ENCODE measurements at regions not wholly inside any gene's neighbourhood (a gene's known extent, or its start where the extent isn't known, plus 50 kb on each side); places are given as distances from the start of the nearest gene placed in this dataset.
"Not testable (repeated sequence)": the region's sequence is repeated elsewhere in the genome, so short reads cannot be mapped to it uniquely, and the experiment has no call there.

GRCh38 chr16:9155871-9156270 lies 64.4 kb downstream of the HAPSTR1 start:
- H3F3A ChIP-seq (ENCODE audit: insufficient read depth): no peaks in the 10 kb centered on the region
- H3K9ac ChIP-seq: no peak overlapping the region
- no peaks in the 10 kb centered on the region for H3K27me3 ChIP-seq (replicated peaks; ENCODE audit: insufficient read depth)
- no peak overlapping the region for H3K4me2 ChIP-seq (ENCODE audit: unreplicated experiment)
- H3K36me3 ChIP-seq (ENCODE audit: low read depth): no peaks in the 10 kb centered on the region
- DNase-seq: no peak
- H3K4me3 ChIP-seq: no peak overlapping the region
- H3K27ac ChIP-seq: no peak overlapping the region
- TF ChIP-seq EZH2phosphoT487 (IDR thresholded peaks at IDR 0.05; ENCODE audit: insufficient read depth, low read depth): no peak
- TF ChIP-seq EZH2 (IDR thresholded peaks at IDR 0.05; ENCODE audit: insufficient read depth, poor library complexity, severe bottlenecking): no peak
- no peaks in the 10 kb centered on the region for H3K79me2 ChIP-seq (ENCODE audit: insufficient read depth)
- no peaks in the 10 kb centered on the region for H3K9me2 ChIP-seq (ENCODE audit: insufficient read depth)
- in situ Hi-C loops (cut with MboI): no loop called here
- no peaks in the 10 kb centered on the region for H3K4me1 ChIP-seq (ENCODE audit: insufficient read depth)
- H2AFZ ChIP-seq: no peak overlapping the region
- no peaks in the 10 kb centered on the region for H4K20me1 ChIP-seq (ENCODE audit: insufficient read depth)
- no peaks in the 10 kb centered on the region for H3K9me3 ChIP-seq (ENCODE audit: low read depth)
- 78 to 80% methylated on average over 4 to 5 of the region's 5 CpGs for WGBS, 2 experiments (ENCODE audit: low coverage in 1 of 2, low lambda C conversion rate in 2 of 2, missing lambda C conversion rate in 2 of 2)

GRCh38 chr16:9159839-9160550 lies 68.6 kb downstream of the HAPSTR1 start:
- no peak overlapping the region for H3K4me3 ChIP-seq
- no peak for TF ChIP-seq EZH2phosphoT487 (IDR thresholded peaks at IDR 0.05; ENCODE audit: insufficient read depth, low read depth)
- H3F3A ChIP-seq (ENCODE audit: insufficient read depth): no peaks in the 10 kb centered on the region
- H3K36me3 ChIP-seq (ENCODE audit: low read depth): no peaks in the 10 kb centered on the region
- in situ Hi-C loops (cut with MboI): no loop called here
- no peaks in the 10 kb centered on the region for H3K9me2 ChIP-seq (ENCODE audit: insufficient read depth)
- H3K4me1 ChIP-seq (ENCODE audit: insufficient read depth): no peaks in the 10 kb centered on the region
- H3K27me3 ChIP-seq (replicated peaks; ENCODE audit: insufficient read depth): no peaks in the 10 kb centered on the region
- WGBS, 2 experiments (ENCODE audit: low coverage in 1 of 2, low lambda C conversion rate in 2 of 2, missing lambda C conversion rate in 2 of 2): 19 to 21% methylated on average over 15 of the region's 15 CpGs
- H3K4me2 ChIP-seq (ENCODE audit: unreplicated experiment): no peak overlapping the region
- H3K79me2 ChIP-seq (ENCODE audit: insufficient read depth): no peaks in the 10 kb centered on the region
- H2AFZ ChIP-seq: no peak overlapping the region
- no peaks in the 10 kb centered on the region for H4K20me1 ChIP-seq (ENCODE audit: insufficient read depth)
- no peak overlapping the region for H3K27ac ChIP-seq
- H3K9me3 ChIP-seq (ENCODE audit: low read depth): no peaks in the 10 kb centered on the region
- DNase-seq: peak; percentile 76
- no peak overlapping the region for H3K9ac ChIP-seq

GRCh38 chr16:9160551-9160911 lies 69.1 kb downstream of the HAPSTR1 start:
- Histone ChIP-seq H3F3A (ENCODE audit: insufficient read depth) (no peaks in the 10 kb centered on the region), H3K27me3 (replicated peaks; ENCODE audit: insufficient read depth) (no peaks in the 10 kb centered on the region), H3K9me2 (ENCODE audit: insufficient read depth) (no peaks in the 10 kb centered on the region), H3K36me3 (ENCODE audit: low read depth) (no peaks in the 10 kb centered on the region), H3K9me3 (ENCODE audit: low read depth) (no peaks in the 10 kb centered on the region), H3K79me2 (ENCODE audit: insufficient read depth) (no peaks in the 10 kb centered on the region), H3K4me3 (no peak overlapping the region), H3K27ac (no peak overlapping the region), H2AFZ (no peak overlapping the region), H3K4me2 (ENCODE audit: unreplicated experiment) (no peak overlapping the region), H3K9ac (no peak overlapping the region), H3K4me1 (ENCODE audit: insufficient read depth) (no peaks in the 10 kb centered on the region), H4K20me1 (ENCODE audit: insufficient read depth) (no peaks in the 10 kb centered on the region)
- in situ Hi-C loops (cut with MboI): no loop called here
- no peak for DNase-seq
- TF ChIP-seq EZH2 (IDR thresholded peaks at IDR 0.05; ENCODE audit: insufficient read depth, poor library complexity, severe bottlenecking): no peak
- TF ChIP-seq EZH2phosphoT487 (IDR thresholded peaks at IDR 0.05; ENCODE audit: insufficient read depth, low read depth): no peak
- WGBS, 2 experiments (ENCODE audit: low coverage in 1 of 2, low lambda C conversion rate in 2 of 2, missing lambda C conversion rate in 2 of 2): 63 to 66% methylated on average over 13 of the region's 13 CpGs

GRCh38 chr16:9165681-9166080 lies 74.2 kb downstream of the HAPSTR1 start:
- H3K9ac ChIP-seq: no peak overlapping the region
- WGBS, 2 experiments (ENCODE audit: low coverage in 1 of 2, low lambda C conversion rate in 2 of 2, missing lambda C conversion rate in 2 of 2): 62 to 64% methylated on average over 10 of the region's 10 CpGs
- TF ChIP-seq EZH2 (IDR thresholded peaks at IDR 0.05; ENCODE audit: insufficient read depth, poor library complexity, severe bottlenecking): no peak

GRCh38 chr16:9166326-9166993 lies 75.0 kb downstream of the HAPSTR1 start:
- 65 to 69% methylated on average over 23 to 24 of the region's 24 CpGs for WGBS, 2 experiments (ENCODE audit: low coverage in 1 of 2, low lambda C conversion rate in 2 of 2, missing lambda C conversion rate in 2 of 2)
- in situ Hi-C loops (cut with MboI); H4K20me1 ChIP-seq (ENCODE audit: insufficient read depth); H3K4me1 ChIP-seq (ENCODE audit: insufficient read depth); H3K27me3 ChIP-seq (replicated peaks; ENCODE audit: insufficient read depth); DNase-seq; H3K36me3 ChIP-seq (ENCODE audit: low read depth); H3K27ac ChIP-seq; H3K9me3 ChIP-seq (ENCODE audit: low read depth); H3K79me2 ChIP-seq (ENCODE audit: insufficient read depth); H3K9me2 ChIP-seq (ENCODE audit: insufficient read depth); H3F3A ChIP-seq (ENCODE audit: insufficient read depth); H2AFZ ChIP-seq; H3K4me2 ChIP-seq (ENCODE audit: unreplicated experiment); H3K4me3 ChIP-seq; H3K9ac ChIP-seq: not testable (repeated sequence)

More at GRCh38 chr16:9165681-9166080, 74.2 kb downstream of the HAPSTR1 start:
- no peak for DNase-seq
- H3K27me3 ChIP-seq (replicated peaks; ENCODE audit: insufficient read depth): no peaks in the 10 kb centered on the region
- no peaks in the 10 kb centered on the region for H3F3A ChIP-seq (ENCODE audit: insufficient read depth)
- H3K9me2 ChIP-seq (ENCODE audit: insufficient read depth): no peaks in the 10 kb centered on the region
- no peaks in the 10 kb centered on the region for H4K20me1 ChIP-seq (ENCODE audit: insufficient read depth)
- no peaks in the 10 kb centered on the region for H3K36me3 ChIP-seq (ENCODE audit: low read depth)
- no peaks in the 10 kb centered on the region for H3K9me3 ChIP-seq (ENCODE audit: low read depth)
- H2AFZ ChIP-seq: no peak overlapping the region
- H3K4me1 ChIP-seq (ENCODE audit: insufficient read depth): no peaks in the 10 kb centered on the region
- H3K4me3 ChIP-seq: no peak overlapping the region
- in situ Hi-C loops (cut with MboI): no loop called here
- no peak overlapping the region for H3K27ac ChIP-seq
- H3K79me2 ChIP-seq (ENCODE audit: insufficient read depth): no peaks in the 10 kb centered on the region
- no peak overlapping the region for H3K4me2 ChIP-seq (ENCODE audit: unreplicated experiment)
